IPS DF 4.7 (cell line): ENCODE measurements at regions not wholly inside any gene's neighbourhood (a gene's known extent, or its start where the extent isn't known, plus 50 kb on each side); places are given as distances from the start of the nearest gene placed in this dataset.

Source experiments
- DNase-seq: peaks from one replicate; pipeline ENCODE4 v3.0.0-alpha.2; 2013; ENCODE audit warnings: low spot score; ENCODE audit errors: extremely low read depth

DNA sequence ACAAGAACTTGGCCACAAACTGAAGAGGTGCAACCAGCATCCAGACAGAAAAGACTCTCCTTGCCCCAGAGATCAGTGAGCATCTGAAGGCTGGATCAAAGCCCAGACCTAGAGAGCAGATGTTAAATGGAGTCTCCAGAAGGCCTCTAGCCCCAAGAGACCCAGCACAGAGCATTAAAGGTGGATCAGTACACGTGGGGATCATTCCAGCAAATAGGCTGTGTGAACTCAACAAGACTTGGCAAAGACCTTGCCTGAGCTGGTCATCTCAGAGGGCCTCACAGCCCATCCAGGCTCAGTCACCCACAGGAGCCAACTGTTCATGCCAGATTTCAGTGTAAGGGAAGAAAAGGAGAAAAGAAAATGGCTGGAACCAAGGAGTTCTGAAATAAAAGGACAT is 214.0 kb downstream of the ENC1 start:
- DNase-seq = no peak

DNA sequence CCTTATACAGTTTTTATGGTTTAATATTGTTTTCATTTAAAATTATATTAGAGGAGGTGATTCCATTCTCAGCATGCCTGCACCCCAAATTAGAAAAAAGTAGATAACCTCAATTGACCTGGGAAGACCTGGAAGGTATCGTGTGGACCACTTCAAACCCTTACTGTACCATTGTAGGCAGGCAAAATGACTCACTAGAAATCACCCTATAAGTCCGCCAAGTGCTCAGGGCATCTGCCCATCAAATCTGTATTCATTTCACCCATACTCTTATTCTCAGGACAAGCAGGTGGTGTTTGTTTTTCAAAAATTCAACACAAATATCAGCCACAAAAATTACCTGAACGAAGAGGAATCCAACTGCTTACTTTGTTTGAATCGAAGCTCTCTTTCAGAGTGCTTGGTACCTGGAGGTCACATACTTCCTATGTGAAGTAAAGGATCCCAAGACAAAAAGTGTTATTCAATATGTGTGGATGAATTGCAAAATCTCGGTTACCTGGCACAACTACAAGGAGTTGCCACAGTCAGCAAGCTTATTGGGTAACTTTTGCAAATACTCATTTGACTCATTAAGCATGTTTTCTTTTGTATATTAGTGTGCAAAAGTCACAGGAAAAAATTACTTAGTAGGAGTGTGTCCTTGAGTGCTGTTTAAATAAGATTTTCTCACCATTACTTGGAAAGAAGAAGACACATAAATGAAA is 216.2 kb downstream of the ENC1 start:
- DNase-seq = no peak

- no peak for DNase-seq
These were observed 217.1 kb downstream of the ENC1 start for GRCh38 chr5:74423383-74423782.

GRCh38 chr5:74422671-74423070 is 217.9 kb downstream of the ENC1 start:
- no peak for DNase-seq

DNA sequence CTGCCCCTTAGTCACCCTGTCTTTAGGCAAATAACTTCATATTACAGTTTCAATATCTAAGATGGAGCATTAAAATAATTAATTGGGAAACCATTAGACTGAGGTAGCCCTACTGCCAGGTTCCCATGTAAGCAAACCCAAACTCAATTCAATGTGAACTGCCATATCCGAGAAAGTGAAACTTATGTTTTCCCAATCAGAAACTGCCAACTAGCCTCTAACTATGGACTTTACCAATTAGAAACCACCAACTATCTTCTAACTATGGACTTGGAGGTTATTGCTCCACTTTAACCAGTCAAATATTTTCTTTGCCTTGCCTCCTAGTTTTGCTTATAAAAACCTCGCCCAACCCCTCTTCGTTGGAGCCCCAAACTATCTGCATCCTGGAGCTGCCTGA is 218.5 kb downstream of the ENC1 start:
- DNase-seq = no peak

DNA sequence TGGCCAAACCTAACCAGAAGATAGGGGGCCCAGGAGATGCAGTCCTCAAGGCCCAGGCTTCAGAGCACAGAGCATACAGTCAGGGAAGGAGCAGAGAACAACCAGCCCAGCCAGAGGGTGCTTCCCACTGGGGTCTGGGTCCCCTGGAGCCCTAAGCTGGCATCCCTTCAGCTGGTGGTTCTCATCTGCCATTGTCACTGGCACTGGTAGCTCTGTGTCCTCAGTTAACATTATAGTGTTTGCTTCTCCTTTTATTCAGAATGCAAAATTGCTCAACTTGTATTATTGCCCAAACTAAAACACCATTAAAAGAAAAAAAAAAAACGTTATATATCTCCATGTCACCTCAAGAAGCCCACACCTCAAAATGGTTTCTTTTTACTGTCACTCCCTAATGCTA is 219.2 kb downstream of the ENC1 start:
- DNase-seq = no peak

- DNase-seq = no peak
These were observed 219.6 kb downstream of the ENC1 start for GRCh38 chr5:74420947-74421346.

GRCh38 chr5:74420220-74420619 is 220.3 kb downstream of the ENC1 start:
- DNase-seq = no peak

- DNase-seq = no peak
These were observed 221.1 kb downstream of the ENC1 start for GRCh38 chr5:74419468-74419867.

DNA sequence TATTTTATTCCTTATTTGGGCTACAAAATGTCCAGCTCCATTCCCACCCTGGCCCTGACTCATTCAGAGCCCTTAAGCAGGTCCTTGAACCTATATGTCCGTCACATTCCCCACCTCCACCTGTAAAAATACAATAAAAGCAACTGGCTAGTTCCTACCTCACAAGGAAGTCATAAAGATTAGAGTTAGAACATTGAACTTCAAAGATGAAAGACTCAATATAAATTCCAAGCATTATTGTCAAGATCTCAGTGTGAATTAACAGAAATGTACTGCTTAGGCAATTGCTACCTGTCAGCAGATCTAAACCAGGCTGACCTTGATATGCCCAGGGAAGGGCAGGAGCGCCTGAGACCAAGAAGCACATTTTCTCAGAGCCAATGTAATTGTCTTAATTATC is 221.8 kb downstream of the ENC1 start:
- no peak for DNase-seq

- DNase-seq = no peak
These were observed 222.3 kb downstream of the ENC1 start for GRCh38 chr5:74418261-74418660.

DNA sequence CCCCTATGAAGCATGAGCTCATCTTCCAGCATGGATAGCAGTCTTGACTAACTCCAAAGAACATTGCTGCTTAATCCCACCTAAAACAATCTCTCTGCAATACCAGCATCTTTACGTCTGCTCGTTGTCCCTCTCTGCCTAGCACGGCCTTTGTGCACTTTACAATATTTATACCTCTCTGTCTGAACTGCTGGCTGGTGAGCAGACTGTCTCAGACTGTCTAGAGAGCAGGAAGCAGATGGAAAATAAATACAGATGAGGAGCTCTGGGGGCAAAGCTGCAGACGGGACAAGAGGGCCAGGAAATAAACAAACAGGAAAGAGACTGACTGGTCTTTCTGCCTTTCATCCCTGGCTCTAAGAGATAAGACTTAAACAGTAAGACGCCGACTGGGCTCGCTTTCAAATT is 224.8 kb downstream of the ENC1 start:
- no peak for DNase-seq

DNA sequence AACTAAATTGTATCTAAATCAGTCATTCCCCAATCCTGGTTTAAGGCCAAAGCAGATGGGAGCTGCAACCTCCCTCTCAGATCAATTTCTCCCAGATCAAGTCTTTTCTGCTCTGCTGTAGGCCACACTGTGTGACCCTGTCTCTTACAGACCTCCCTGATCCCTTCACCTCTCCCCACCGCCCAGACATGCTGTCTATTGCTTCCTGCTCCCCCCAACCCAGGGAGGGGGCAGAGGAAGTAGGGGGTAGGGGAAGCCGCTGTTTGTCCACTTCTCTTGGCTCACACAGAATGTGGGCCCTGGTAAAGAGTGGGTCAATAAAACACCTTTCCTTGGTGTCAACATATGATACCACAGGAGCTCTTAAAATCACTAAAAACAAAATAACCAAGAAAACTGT is 226.3 kb downstream of the ENC1 start:
- no peak for DNase-seq

DNA sequence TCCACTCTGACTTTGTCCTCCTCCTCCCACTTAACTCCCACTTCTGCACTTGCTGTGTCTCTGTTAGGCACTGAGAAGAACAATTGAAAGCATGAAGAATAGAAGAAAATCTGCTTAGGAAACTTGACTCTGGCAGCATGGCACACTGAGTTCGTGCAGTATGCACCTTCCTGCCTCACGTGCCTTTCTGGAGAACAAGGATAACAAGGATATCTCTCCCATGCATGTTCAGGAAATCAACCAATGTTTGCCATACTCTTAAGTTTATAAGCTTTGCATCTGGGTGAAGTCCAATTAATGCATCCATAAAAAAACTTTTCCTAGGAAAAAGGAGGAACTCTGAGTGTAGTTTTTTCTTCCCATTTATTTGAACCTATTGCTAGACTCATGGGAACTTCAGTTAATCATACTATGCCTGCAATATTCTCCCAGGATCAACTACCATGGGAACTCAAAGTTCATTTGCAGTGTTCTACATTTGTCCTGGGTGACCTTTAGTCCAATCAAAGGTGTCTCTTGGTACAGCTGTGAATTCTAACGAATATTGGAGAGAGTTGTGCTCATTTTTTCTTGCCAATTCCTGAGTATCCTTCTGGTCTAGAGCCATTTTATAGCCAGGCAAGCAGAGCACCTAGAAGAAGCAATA is 227.0 kb downstream of the ENC1 start:
- DNase-seq = no peak

GRCh38 chr5:74412066-74412465 is 228.5 kb downstream of the ENC1 start:
- DNase-seq = no peak

- DNase-seq = no peak
These were observed 230.8 kb downstream of the ENC1 start for GRCh38 chr5:74409712-74410111.

DNA sequence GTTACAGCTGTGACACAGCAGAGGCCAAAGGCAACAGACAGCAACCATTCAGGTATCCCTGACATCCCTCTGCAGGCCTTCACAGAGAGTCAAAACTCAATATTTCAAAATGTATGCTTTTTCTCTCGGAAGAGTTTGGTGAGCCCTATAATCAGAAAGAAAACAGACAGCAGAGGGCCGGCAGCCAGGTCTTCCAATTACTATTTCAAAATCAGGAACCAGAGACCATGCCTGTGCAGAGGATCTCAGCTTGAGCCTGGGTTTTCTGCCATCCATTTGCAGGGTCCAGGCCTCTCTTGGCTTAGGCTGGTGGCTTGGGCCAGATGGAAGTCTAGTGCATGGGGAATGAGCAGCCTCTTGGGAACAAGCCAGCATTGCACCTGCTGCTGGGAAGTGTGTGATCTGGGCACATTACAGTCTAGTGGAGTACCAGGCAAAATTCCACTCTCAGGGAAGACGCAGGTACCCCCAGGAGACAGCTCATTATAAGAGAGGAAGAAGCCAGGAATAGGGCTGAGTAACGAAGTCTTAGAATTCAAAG is 231.3 kb downstream of the ENC1 start:
- DNase-seq = no peak

DNA sequence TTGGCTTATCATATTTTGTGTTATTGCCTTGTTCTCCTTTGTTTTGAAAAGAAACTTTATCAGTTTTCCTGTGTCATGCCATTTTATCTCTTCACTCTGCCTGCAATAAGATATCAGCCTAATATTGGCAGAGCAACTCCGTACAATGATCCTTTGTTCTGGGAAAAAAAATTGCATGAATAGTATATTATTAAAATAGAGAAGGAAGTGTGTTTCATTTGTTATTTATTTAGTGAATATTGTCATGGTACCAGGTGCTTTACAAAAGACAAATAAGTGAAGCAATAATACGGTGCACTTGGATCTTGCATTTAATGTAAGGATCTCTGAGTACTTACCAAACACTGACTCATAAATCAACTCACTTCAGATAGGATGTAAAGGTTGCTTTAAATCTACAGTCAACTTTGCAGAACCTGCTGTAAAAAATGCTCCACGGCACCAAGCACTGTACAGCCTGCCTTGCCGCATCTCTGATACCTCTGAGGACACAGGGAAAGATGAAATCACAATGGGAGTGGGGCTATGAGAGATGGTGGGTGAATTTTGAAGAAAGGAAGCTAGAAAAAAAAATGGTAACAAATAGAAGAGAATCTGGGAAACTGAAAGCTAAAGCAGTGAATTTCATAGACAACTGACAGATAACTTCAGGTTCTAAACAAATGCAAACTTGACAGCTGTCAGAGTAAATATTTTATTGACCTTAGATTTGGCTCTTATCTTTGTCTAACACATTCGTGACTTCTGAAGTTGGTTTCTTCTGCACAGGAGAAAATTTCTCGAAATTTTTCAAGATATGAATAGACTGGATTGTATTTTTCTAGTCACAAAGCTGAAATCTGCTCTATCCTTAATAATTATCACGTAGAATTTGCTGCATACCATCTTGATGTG is 232.1 kb downstream of the ENC1 start:
- DNase-seq = no peak

GRCh38 chr5:74407701-74408100 is 232.8 kb downstream of the ENC1 start:
- DNase-seq = no peak

GRCh38 chr5:74406844-74407243 is 233.7 kb downstream of the ENC1 start:
- DNase-seq = no peak

DNA sequence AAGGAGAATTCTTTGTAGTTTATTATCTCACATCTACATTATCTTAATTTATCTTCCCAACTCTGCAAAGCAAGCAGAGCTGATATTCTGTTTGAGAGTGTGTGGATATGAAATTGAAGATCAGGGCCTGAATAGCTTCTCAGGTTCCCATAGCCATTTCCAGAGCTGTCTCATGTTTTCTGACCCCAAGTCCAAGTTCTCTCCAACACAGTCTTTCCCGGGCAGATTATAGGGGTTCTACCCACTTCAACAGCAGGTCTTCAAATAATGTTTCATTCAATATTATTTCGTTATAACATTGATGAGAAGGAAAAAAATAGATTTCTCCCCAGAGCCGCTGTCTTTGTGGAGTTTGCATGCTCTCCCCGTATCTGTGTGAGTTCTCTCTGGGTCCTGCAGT is 234.9 kb downstream of the ENC1 start:
- DNase-seq = no peak
